ENCODE measurements at regions not wholly inside any gene's neighbourhood (a gene's known extent, or its start where the extent isn't known, plus 50 kb on each side); places are given as distances from the start of the nearest gene placed in this dataset.

DNA sequence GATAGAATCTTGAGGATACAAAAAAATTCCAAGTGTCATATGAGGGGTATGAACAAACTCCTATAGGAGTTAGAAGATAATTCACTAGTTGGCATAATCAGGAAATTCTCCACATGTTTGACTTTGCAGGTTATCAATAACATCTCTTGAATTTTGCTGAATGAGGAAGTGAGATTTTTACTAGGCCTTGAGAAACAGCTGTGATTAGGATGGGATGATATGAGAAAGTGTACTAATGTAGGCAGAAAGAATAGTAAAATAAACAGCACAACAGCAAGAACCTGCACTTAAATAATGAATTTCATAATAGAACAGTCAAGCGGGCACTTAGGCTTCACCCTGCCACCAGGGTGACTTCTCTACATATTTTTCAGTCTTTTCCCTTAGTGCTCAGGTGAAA is 570.8 kb upstream of the CRIM1 start:
- Mint-ChIP-seq H3K36me3 (ENCODE audit: low read depth) (peaks cover 5% of the 10 kb centered on the region), H3K27ac (no peak overlapping the region), H3K4me3 (no peak overlapping the region), H3K9me3 (peaks cover 2% of the 10 kb centered on the region), H3K4me1 (no peaks in the 10 kb centered on the region), H3K27me3 (ENCODE audit: low read depth) (no peaks in the 10 kb centered on the region)
- TF ChIP-seq, protein P1, sequence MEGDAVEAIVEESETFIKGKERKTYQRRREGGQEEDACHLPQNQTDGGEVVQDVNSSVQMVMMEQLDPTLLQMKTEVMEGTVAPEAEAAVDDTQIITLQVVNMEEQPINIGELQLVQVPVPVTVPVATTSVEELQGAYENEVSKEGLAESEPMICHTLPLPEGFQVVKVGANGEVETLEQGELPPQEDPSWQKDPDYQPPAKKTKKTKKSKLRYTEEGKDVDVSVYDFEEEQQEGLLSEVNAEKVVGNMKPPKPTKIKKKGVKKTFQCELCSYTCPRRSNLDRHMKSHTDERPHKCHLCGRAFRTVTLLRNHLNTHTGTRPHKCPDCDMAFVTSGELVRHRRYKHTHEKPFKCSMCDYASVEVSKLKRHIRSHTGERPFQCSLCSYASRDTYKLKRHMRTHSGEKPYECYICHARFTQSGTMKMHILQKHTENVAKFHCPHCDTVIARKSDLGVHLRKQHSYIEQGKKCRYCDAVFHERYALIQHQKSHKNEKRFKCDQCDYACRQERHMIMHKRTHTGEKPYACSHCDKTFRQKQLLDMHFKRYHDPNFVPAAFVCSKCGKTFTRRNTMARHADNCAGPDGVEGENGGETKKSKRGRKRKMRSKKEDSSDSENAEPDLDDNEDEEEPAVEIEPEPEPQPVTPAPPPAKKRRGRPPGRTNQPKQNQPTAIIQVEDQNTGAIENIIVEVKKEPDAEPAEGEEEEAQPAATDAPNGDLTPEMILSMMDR (IDR thresholded peaks at IDR 0.05; ENCODE audit: unreplicated experiment in 3 of 3), result no peak

DNA sequence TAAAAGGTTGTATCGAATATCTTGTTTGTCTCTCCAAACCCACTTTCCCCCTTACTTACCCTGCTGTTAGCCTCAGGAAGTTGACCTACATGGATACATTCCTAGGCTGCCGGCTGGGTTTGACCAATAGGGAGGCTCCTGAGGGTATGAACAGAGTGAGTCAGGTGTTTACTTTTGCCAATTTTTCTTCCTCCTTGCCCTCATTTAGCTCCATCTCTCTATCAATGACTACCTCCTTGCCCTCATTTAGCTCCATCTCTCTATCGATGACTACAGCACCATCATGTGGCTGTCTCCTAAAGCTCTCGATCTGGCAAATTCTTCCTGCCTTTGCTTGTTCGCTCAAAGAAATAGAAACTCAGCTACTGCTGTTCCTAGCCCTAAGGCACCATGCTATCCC is 571.9 kb upstream of the CRIM1 start:
- no peak overlapping the region for H3K27ac Mint-ChIP-seq
- H3K9me3 Mint-ChIP-seq, result peaks cover 2% of the 10 kb centered on the region
- no peak overlapping the region for H3K4me3 Mint-ChIP-seq
- TF ChIP-seq, protein P1 (IDR thresholded peaks at IDR 0.05; ENCODE audit: unreplicated experiment in 3 of 3), result no peak
- H3K27me3 Mint-ChIP-seq (ENCODE audit: low read depth), result no peaks in the 10 kb centered on the region
- H3K36me3 Mint-ChIP-seq (ENCODE audit: low read depth), result peaks cover 5% of the 10 kb centered on the region
- H3K4me1 Mint-ChIP-seq, result no peaks in the 10 kb centered on the region

GRCh38 chr2:35741556-35741955 is 614.0 kb upstream of the CRIM1 start:
- Mint-ChIP-seq H3K9me3 (peaks cover 3% of the 10 kb centered on the region), H3K27ac (no peak overlapping the region), H3K27me3 (ENCODE audit: low read depth) (no peaks in the 10 kb centered on the region), H3K4me1 (no peaks in the 10 kb centered on the region), H3K36me3 (ENCODE audit: low read depth) (no peaks in the 10 kb centered on the region), H3K4me3 (no peak overlapping the region)
- TF ChIP-seq, protein P1 (IDR thresholded peaks at IDR 0.05; ENCODE audit: unreplicated experiment in 3 of 3), result no peak

- peaks cover 3% of the 10 kb centered on the region for H3K9me3 Mint-ChIP-seq
These were observed 623.9 kb upstream of the CRIM1 start for GRCh38 chr2:35731674-35732073.

GRCh38 chr2:35714883-35715282 is 640.7 kb upstream of the CRIM1 start:
- Mint-ChIP-seq H3K36me3 (ENCODE audit: low read depth) (no peaks in the 10 kb centered on the region), H3K27ac (no peak overlapping the region)

More at GRCh38 chr2:35731674-35732073, 623.9 kb upstream of the CRIM1 start:
- TF ChIP-seq, protein P1 (IDR thresholded peaks at IDR 0.05; ENCODE audit: unreplicated experiment in 3 of 3), result no peak
- Mint-ChIP-seq H3K27me3 (ENCODE audit: low read depth) (peaks cover 3% of the 10 kb centered on the region), H3K4me1 (no peaks in the 10 kb centered on the region), H3K36me3 (ENCODE audit: low read depth) (no peaks in the 10 kb centered on the region), H3K27ac (no peak overlapping the region), H3K4me3 (no peak overlapping the region)

DNA sequence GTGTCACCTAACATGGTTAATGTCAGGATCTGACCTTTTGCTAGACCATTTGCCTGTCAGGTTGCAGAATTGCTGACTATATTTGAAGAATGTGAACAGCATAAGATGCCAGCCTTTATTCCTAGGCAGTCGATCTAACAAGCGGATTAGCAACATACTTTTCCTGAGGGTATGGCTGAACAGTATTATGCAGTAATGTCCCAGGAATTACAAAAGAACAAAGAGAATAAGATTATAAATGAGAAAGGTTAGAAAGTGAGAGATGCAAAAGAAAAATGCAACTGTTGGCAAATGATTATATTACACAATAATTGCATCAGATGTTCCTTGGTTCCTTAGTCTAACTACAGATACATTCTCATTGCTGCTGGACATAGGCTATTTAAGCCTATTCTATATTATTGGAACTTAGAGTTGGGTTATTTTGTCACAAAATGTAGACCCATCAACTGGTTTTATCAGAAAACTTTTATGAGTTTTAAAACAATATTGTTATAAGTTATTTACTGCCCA is 647.1 kb upstream of the CRIM1 start:
- no peaks in the 10 kb centered on the region for H3K4me1 Mint-ChIP-seq
- TF ChIP-seq, protein P1 (IDR thresholded peaks at IDR 0.05; ENCODE audit: unreplicated experiment in 3 of 3), result no peak
- H3K27ac Mint-ChIP-seq, result no peak overlapping the region
- H3K4me3 Mint-ChIP-seq, result no peak overlapping the region
- H3K36me3 Mint-ChIP-seq (ENCODE audit: low read depth), result no peaks in the 10 kb centered on the region
- H3K9me3 Mint-ChIP-seq, result no peaks in the 10 kb centered on the region
- no peaks in the 10 kb centered on the region for H3K27me3 Mint-ChIP-seq (ENCODE audit: low read depth)

More at GRCh38 chr2:35714883-35715282, 640.7 kb upstream of the CRIM1 start:
- H3K9me3 Mint-ChIP-seq, result no peaks in the 10 kb centered on the region
- no peak overlapping the region for H3K4me3 Mint-ChIP-seq
- no peaks in the 10 kb centered on the region for H3K4me1 Mint-ChIP-seq
- H3K27me3 Mint-ChIP-seq (ENCODE audit: low read depth), result no peaks in the 10 kb centered on the region
- TF ChIP-seq, protein P1 (IDR thresholded peaks at IDR 0.05; ENCODE audit: unreplicated experiment in 3 of 3), result no peak

Data from nephron (organoid).